ENCODE measurements at regions not wholly inside any gene's neighbourhood (a gene's known extent, or its start where the extent isn't known, plus 50 kb on each side); places are given as distances from the start of the nearest gene placed in this dataset.

GRCh38 chr2:37564356-37564755 lies 107.1 kb downstream of the CDC42EP3 start:
- Histone ChIP-seq H3K79me2 (ENCODE audit: insufficient read depth, low read depth) (no peaks in the 10 kb centered on the region), H3K27ac (no peak overlapping the region), H2AFZ (ENCODE audit: low read depth) (no peak overlapping the region), H3K4me3 (IDR thresholded peaks at IDR 0.05; ENCODE audit: insufficient read depth, low read depth, low read length) (no peak overlapping the region), H3K27me3 (ENCODE audit: insufficient read depth, low read depth) (no peaks in the 10 kb centered on the region), H3K9ac (no peak overlapping the region), H3K4me2 (no peak overlapping the region), H3K4me1 (ENCODE audit: low read depth, poor library complexity, severe bottlenecking) (no peaks in the 10 kb centered on the region), H4K20me1 (ENCODE audit: insufficient read depth) (no peaks in the 10 kb centered on the region), H3K36me3 (ENCODE audit: insufficient read depth) (no peaks in the 10 kb centered on the region)
- TF ChIP-seq, protein P1, sequence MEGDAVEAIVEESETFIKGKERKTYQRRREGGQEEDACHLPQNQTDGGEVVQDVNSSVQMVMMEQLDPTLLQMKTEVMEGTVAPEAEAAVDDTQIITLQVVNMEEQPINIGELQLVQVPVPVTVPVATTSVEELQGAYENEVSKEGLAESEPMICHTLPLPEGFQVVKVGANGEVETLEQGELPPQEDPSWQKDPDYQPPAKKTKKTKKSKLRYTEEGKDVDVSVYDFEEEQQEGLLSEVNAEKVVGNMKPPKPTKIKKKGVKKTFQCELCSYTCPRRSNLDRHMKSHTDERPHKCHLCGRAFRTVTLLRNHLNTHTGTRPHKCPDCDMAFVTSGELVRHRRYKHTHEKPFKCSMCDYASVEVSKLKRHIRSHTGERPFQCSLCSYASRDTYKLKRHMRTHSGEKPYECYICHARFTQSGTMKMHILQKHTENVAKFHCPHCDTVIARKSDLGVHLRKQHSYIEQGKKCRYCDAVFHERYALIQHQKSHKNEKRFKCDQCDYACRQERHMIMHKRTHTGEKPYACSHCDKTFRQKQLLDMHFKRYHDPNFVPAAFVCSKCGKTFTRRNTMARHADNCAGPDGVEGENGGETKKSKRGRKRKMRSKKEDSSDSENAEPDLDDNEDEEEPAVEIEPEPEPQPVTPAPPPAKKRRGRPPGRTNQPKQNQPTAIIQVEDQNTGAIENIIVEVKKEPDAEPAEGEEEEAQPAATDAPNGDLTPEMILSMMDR (conservative IDR thresholded peaks at IDR 0.05; ENCODE audit: low read depth, low read length): no peak

DNA sequence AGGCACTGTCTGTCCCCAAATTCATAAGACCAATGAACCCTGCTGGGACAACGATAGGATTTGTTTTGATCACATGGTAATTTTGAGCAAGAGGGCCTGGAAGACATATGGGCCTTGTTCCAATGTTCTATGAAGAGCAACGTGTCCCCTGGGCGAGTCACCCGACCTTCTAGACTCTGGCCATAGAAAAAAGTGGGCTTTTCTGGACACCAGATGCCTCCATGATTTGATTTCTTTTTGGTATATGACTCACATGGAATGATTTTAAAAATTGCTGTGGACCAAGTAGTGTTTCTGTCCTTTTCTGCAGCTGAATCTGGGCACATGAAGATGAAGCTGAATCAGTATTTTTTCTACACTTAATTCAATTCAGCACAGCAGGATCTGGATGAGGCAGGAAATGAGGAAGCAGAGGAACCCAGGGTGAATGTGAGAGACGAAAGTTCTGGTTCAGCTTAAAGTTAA lies 104.9 kb downstream of the CDC42EP3 start:
- H3K9ac ChIP-seq: no peak overlapping the region
- no peaks in the 10 kb centered on the region for H3K27me3 ChIP-seq (ENCODE audit: insufficient read depth, low read depth)
- no peak overlapping the region for H3K27ac ChIP-seq
- TF ChIP-seq, protein P1 (conservative IDR thresholded peaks at IDR 0.05; ENCODE audit: low read depth, low read length): no peak
- no peak overlapping the region for H2AFZ ChIP-seq (ENCODE audit: low read depth)
- no peak overlapping the region for H3K4me2 ChIP-seq
- no peaks in the 10 kb centered on the region for H3K79me2 ChIP-seq (ENCODE audit: insufficient read depth, low read depth)
- no peaks in the 10 kb centered on the region for H3K4me1 ChIP-seq (ENCODE audit: low read depth, poor library complexity, severe bottlenecking)
- H3K4me3 ChIP-seq (IDR thresholded peaks at IDR 0.05; ENCODE audit: insufficient read depth, low read depth, low read length): no peak overlapping the region
- no peaks in the 10 kb centered on the region for H4K20me1 ChIP-seq (ENCODE audit: insufficient read depth)
- H3K36me3 ChIP-seq (ENCODE audit: insufficient read depth): no peaks in the 10 kb centered on the region

DNA sequence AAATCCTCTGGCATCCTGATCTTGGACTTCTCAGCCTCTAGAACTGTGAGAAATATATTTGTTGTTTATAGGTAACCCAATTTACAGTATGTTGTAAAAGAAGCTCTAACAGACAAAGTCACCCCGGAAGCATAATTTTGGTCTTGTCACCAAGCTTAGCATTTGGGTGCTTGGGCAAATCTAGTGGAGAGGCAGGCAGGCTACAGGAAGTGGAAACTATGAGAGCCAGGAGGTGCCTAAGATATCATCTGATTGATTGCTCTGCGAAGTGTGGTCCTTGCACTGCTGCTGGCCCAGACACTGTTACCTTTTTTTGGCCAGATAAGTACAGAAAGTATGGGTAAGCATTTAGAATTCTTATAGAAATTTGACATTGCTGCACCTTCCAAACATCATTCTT lies 102.9 kb downstream of the CDC42EP3 start:
- Histone ChIP-seq H3K4me1 (ENCODE audit: low read depth, poor library complexity, severe bottlenecking) (no peaks in the 10 kb centered on the region), H3K27me3 (ENCODE audit: insufficient read depth, low read depth) (no peaks in the 10 kb centered on the region), H3K4me2 (no peak overlapping the region), H4K20me1 (ENCODE audit: insufficient read depth) (no peaks in the 10 kb centered on the region), H3K27ac (no peak overlapping the region), H3K79me2 (ENCODE audit: insufficient read depth, low read depth) (no peaks in the 10 kb centered on the region), H3K4me3 (IDR thresholded peaks at IDR 0.05; ENCODE audit: insufficient read depth, low read depth, low read length) (no peak overlapping the region), H2AFZ (ENCODE audit: low read depth) (no peak overlapping the region), H3K36me3 (ENCODE audit: insufficient read depth) (no peaks in the 10 kb centered on the region), H3K9ac (no peak overlapping the region)
- TF ChIP-seq, protein P1 (conservative IDR thresholded peaks at IDR 0.05; ENCODE audit: low read depth, low read length): no peak

GRCh38 chr2:37569131-37569823 lies 102.2 kb downstream of the CDC42EP3 start:
- no peak overlapping the region for H2AFZ ChIP-seq (ENCODE audit: low read depth)
- TF ChIP-seq, protein P1 (conservative IDR thresholded peaks at IDR 0.05; ENCODE audit: low read depth, low read length): no peak
- no peak overlapping the region for H3K4me3 ChIP-seq (IDR thresholded peaks at IDR 0.05; ENCODE audit: insufficient read depth, low read depth, low read length)
- H3K36me3 ChIP-seq (ENCODE audit: insufficient read depth): no peaks in the 10 kb centered on the region
- H4K20me1 ChIP-seq (ENCODE audit: insufficient read depth): no peaks in the 10 kb centered on the region
- no peak overlapping the region for H3K9ac ChIP-seq
- no peaks in the 10 kb centered on the region for H3K27me3 ChIP-seq (ENCODE audit: insufficient read depth, low read depth)
- H3K27ac ChIP-seq: no peak overlapping the region
- H3K4me2 ChIP-seq: no peak overlapping the region
- no peaks in the 10 kb centered on the region for H3K4me1 ChIP-seq (ENCODE audit: low read depth, poor library complexity, severe bottlenecking)
- no peaks in the 10 kb centered on the region for H3K79me2 ChIP-seq (ENCODE audit: insufficient read depth, low read depth)
